ENCODE measurements at regions not wholly inside any gene's neighbourhood (a gene's known extent, or its start where the extent isn't known, plus 50 kb on each side); places are given as distances from the start of the nearest gene placed in this dataset.

DNA sequence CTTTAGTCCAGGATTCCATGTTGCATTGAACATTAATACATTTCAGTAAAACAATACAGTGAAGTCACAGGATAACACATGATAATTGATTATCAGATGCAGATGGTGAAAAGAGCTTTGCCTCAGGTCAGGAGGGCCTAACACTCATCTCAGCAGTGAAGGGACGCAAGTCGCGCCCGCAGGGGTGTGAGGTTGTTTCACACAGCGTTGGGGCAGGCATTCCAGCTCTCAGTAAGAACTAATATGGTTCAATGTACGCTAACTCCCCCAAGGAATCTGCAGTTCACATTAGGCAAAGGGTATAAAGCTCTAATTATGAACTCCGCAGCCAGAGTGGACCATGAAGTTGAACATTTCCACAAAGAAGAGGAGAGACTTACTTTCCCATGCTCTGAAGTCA, 53.1 kb upstream of the ATL2 start:
- no peak for DNase-seq (ENCODE audit: insufficient read length, low spot score)
- FAIRE-seq, result no peak

DNA sequence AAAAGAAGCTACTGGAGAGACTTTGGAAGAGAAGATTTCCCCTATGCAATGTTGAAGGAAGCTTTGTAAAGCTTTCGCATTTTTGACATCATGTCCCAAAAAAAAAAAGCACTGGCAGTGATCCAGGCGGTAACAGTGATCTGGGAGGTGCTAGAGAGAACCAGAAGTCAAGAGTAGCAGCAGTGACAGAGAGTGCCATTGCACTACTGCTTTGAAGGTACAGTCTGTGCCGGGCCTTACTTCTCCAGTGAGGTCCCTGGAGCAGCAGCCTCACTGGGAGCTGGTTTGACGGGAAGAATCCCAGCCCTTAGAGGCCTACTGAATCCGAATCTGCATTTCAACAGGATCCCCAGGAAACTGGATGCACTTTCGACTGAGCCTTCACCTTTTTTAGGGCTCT, 50.9 kb upstream of the ATL2 start:
- FAIRE-seq, result no peak
- no peak for DNase-seq (ENCODE audit: insufficient read length, low spot score)

DNA sequence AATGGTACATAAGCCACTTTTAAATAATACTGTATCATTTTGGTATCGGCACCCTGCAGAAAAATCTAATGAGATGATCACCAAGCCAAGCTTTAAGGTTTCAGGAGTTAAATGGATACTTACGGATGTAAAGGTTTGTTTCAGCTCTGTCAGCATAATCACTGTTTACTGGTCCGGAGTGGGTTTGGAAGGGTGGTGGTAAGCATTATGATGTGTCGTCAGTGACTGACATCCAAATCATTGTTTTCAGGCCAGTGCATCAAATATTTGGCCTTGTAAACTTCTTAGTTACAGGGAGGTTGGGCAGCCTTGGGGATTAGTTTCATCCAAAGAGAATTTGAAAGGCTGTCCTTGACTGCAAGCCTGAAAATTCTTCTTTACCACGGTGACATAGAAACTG, 50.0 kb upstream of the ATL2 start:
- no peak for FAIRE-seq
- DNase-seq (ENCODE audit: insufficient read length, low spot score), result no peak
